Fibroblast of the aortic adventitia (primary cell): ENCODE measurements at regions not wholly inside any gene's neighbourhood (a gene's known extent, or its start where the extent isn't known, plus 50 kb on each side); places are given as distances from the start of the nearest gene placed in this dataset.

Experiments
- DNase-seq: peaks from one replicate; pipeline ENCODE4 v3.0.0-alpha.2; 2010; ENCODE audit warnings: low read depth
- H3K4me3 ChIP-seq: 2 replicates; pipeline ENCODE4 v1.5.1; 2011; ENCODE audit warnings: low read depth, mild to moderate bottlenecking, control low read depth, low read length, moderate library complexity
- TF ChIP-seq, protein P1 (sequence below): IDR thresholded peaks from 2 replicates; pipeline ENCODE4 v1.5.1; 2011; ENCODE audit warnings: mild to moderate bottlenecking, low read length, control low read depth, inconsistent platforms; ENCODE audit not compliant: insufficient read depth

- no peak overlapping the region for H3K4me3 ChIP-seq
- DNase-seq, result no peak
- TF ChIP-seq, protein P1, sequence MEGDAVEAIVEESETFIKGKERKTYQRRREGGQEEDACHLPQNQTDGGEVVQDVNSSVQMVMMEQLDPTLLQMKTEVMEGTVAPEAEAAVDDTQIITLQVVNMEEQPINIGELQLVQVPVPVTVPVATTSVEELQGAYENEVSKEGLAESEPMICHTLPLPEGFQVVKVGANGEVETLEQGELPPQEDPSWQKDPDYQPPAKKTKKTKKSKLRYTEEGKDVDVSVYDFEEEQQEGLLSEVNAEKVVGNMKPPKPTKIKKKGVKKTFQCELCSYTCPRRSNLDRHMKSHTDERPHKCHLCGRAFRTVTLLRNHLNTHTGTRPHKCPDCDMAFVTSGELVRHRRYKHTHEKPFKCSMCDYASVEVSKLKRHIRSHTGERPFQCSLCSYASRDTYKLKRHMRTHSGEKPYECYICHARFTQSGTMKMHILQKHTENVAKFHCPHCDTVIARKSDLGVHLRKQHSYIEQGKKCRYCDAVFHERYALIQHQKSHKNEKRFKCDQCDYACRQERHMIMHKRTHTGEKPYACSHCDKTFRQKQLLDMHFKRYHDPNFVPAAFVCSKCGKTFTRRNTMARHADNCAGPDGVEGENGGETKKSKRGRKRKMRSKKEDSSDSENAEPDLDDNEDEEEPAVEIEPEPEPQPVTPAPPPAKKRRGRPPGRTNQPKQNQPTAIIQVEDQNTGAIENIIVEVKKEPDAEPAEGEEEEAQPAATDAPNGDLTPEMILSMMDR, result no peak
These were observed 474.4 kb downstream of the RASEF start for GRCh38 chr9:82588301-82589180.

DNA sequence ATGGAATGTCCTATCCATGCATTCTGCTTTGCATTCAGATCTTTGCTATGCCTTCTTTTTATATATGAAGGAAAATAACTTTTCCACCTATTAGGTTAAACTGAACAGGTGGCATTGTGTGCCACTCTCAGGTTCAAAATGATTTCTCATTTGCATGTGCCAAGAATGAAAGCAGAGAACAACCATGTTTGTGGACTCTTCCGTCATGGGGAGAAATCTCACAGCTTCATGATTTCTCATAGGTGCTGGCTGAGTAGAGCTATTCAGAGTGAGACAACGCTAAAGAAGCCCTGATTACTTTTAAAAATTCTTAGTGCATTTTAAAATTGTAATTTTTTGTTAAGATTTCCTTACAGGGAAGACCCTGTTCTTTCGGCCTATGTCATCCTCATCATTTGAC lies 472.1 kb downstream of the RASEF start:
- DNase-seq, result no peak
- no peak overlapping the region for H3K4me3 ChIP-seq
- TF ChIP-seq, protein P1, result no peak

DNA sequence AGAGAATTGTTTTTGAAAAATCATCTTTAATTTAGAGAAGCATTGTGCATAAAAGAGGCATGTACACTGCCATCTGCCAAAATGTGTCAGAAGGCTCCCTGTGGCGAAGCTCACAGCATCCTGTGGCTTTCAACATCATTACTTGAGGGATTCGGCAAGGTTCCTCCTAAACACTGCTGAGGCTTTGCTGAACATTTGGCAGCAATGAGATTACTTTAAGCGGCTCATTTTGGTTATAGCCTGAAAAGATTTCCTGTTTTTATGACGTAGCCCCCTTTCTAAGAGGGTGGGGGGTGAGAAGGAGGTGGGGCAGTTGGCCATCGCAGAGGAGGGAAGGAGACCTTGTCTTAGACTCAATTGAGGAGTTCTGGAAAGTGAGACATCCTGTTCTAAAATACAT lies 469.4 kb downstream of the RASEF start:
- DNase-seq, result no peak
- TF ChIP-seq, protein P1, result no peak
- no peak overlapping the region for H3K4me3 ChIP-seq

GRCh38 chr9:82597241-82598203 lies 465.4 kb downstream of the RASEF start:
- H3K4me3 ChIP-seq, result no peak overlapping the region
- TF ChIP-seq, protein P1, result no peak
- no peak for DNase-seq

DNA sequence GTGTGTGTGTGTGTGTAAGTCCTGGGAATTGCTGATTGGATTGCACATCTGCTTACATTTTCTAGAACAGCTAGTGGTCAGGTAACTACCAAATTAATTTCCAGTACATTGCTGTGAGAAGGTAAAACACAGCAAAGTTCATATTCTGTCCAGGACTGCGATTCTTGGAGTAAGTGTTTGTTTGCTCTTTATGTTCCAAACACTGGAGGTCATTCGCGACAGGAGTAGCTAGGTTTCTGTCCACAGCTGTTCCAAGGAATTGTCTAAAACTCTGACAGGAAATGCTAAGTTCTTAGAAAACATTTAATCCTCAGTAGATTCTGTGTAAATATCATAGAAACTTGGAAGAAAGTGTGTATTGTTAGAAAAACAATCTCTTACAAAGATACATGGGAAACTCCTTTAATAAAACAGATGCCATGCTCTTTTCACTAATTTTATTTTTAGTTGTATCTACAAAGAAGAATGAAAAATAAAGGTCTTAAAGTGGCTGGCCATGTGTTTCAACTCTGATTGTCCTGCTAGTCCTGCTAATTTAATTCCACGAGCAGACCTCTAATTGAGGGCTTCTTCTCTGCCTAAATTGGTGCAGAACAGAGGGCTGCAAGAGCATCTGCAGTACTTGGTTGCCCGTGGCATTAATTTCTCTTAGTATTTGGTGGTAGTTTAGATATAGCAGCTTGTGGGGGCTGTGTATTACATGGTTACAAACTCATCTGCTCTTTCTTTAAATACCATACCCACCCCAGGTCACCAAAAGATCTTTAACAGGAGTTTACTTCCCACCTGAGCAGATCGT lies 464.5 kb downstream of the RASEF start:
- H3K4me3 ChIP-seq, result no peak overlapping the region
- TF ChIP-seq, protein P1, result no peak
- DNase-seq, result no peak

GRCh38 chr9:82599336-82599949 lies 463.5 kb downstream of the RASEF start:
- H3K4me3 ChIP-seq, result no peak overlapping the region
- DNase-seq, result no peak
- TF ChIP-seq, protein P1, result no peak
